HepG2 (cell line): ENCODE measurements at regions not wholly inside any gene's neighbourhood (a gene's known extent, or its start where the extent isn't known, plus 50 kb on each side); places are given as distances from the start of the nearest gene placed in this dataset.

Experiments
- ATAC-seq: fragments of 200-7000 bp; cut with Tn5 transposase; 3 replicates; pipeline ENCODE4 v1.9.1; 2020; ENCODE audit warnings: mild to moderate bottlenecking, moderate library complexity
- BruUV-seq: library from RNA; stranded (reverse); fragments of 400-500 nt; replicated peaks from 2 replicates; lab custom pipeline; 2021; lab: Mats Ljungman, UMichigan
- CTCF ChIA-PET: fragments of 300-600 bp; formaldehyde crosslinking; extraction: SDS; loops from one replicate; lab custom pipeline; 2021; ENCODE audit warnings: low total read pairs, inconsistent platforms, low intra/inter-chr PET ratio; lab: Yijun Ruan, JAX
- POLR2A ChIA-PET: fragments of 350-600 bp; sonication (Branson Sonifier 250); formaldehyde crosslinking; loops from one replicate; lab custom pipeline; 2020; ENCODE audit warnings: antibody characterized with exemption, inconsistent platforms; lab: Yijun Ruan, JAX
- DNase-seq: peaks from one replicate; pipeline ENCODE4 v3.0.0-alpha.2; 2015; ENCODE audit warnings: low spot score
- FAIRE-seq: peaks from 3 replicates; lab custom pipeline; 2011; peaks lifted over from hg19 to GRCh38; lab: Jason Lieb, UNC
- H2AFZ ChIP-seq: one replicate; pipeline ENCODE4 v1.6.1; 2011; ENCODE audit warnings: low read length, inconsistent platforms
- H3K27ac ChIP-seq: fragments of 300-600 bp; 3 replicates; pipeline ENCODE4 v1.8.0; 2011; ENCODE audit warnings: mixed run types, mild to moderate bottlenecking, mixed read lengths, low read length, inconsistent platforms; ENCODE audit not compliant: insufficient read depth; ENCODE audit errors: extremely low read length
- H3K27me3 ChIP-seq, 2 experiments: fragments of 200-600 bp in 1 of 2; 2 replicates in 1 of 2; 3 replicates in 1 of 2; pipeline versions ENCODE4 v1.6.0 to v1.8.0; 2011; ENCODE audit warnings: low read length in 2 of 2, mild to moderate bottlenecking in 2 of 2, moderate library complexity in 2 of 2, inconsistent platforms in 1 of 2; ENCODE audit not compliant: insufficient read depth in 2 of 2, control insufficient read depth in 1 of 2
- H3K36me3 ChIP-seq, 2 experiments: fragments of 200-600 bp in 1 of 2; replicated peaks in 1 of 2; 2 replicates in 1 of 2; 3 replicates in 1 of 2; pipeline versions ENCODE4 v1.5.1 to v1.8.0; 2011; ENCODE audit warnings: low read length in 2 of 2, inconsistent platforms in 1 of 2; ENCODE audit not compliant: insufficient read depth in 2 of 2, control insufficient read depth in 1 of 2
- H3K4me1 ChIP-seq: 2 replicates; pipeline ENCODE4 v1.5.1; 2012; ENCODE audit warnings: low read length, inconsistent platforms; ENCODE audit not compliant: insufficient read depth
- H3K4me2 ChIP-seq: 2 replicates; pipeline ENCODE4 v1.6.0; 2011; ENCODE audit warnings: low read depth, low read length, inconsistent platforms
- H3K4me3 ChIP-seq, 3 experiments: fragments of 200-600 bp in 1 of 3; sonication (generic), shearing (Covaris generic) in 1 of 3; replicated peaks in 1 of 3; 2 replicates each; pipeline ENCODE4 v1.5.1; 2011 to 2016; ENCODE audit warnings: low read length in 3 of 3, inconsistent platforms in 2 of 3, low read depth in 2 of 3, mild to moderate bottlenecking in 2 of 3, control low read depth in 1 of 3, mixed read lengths in 1 of 3; ENCODE audit not compliant: insufficient read depth in 1 of 3
- H3K79me2 ChIP-seq: one replicate; pipeline ENCODE4 v1.6.1; 2011; ENCODE audit warnings: low read length, inconsistent platforms; ENCODE audit not compliant: insufficient read depth
- H3K9ac ChIP-seq: 2 replicates; pipeline ENCODE4 v1.6.0; 2011; ENCODE audit warnings: mild to moderate bottlenecking, low read depth, low read length, inconsistent platforms; ENCODE audit not compliant: insufficient read depth
- H3K9me3 ChIP-seq: 2 replicates; pipeline ENCODE4 v1.5.1; 2012; ENCODE audit warnings: mild to moderate bottlenecking, low read length
- H4K20me1 ChIP-seq: 2 replicates; pipeline ENCODE4 v1.6.0; 2011; ENCODE audit warnings: inconsistent platforms, mild to moderate bottlenecking, low read length, moderate library complexity; ENCODE audit not compliant: insufficient read depth
- ATF7 ChIP-seq, 2 experiments: fragments of 450-650 bp in 1 of 2; sonication (generic) in 1 of 2; formaldehyde crosslinking in 1 of 2; IDR thresholded peaks; 2 replicates each; pipeline versions ENCODE4 v1.4.0 to v1.6.1; 2016 to 2020; ENCODE audit warnings: antibody characterized with exemption in 1 of 2, mild to moderate bottlenecking in 1 of 2, missing genetic modification reagents in 1 of 2
- FLYWCH1 ChIP-seq: sonication (generic); formaldehyde crosslinking; IDR thresholded peaks from 2 replicates; pipeline ENCODE4 v1.8.1; 2023; ENCODE audit warnings: mild to moderate bottlenecking, missing genetic modification reagents
- HNRNPH1 ChIP-seq: fragments of 200-400 bp; formaldehyde crosslinking; optimal IDR thresholded peaks from 2 replicates; pipeline ENCODE3; 2017; ENCODE audit warnings: mild to moderate bottlenecking, low read depth, low read length
- MIER3 ChIP-seq: IDR thresholded peaks from 2 replicates; pipeline ENCODE4 v1.6.1; 2016; ENCODE audit warnings: missing compliant biosample characterization, borderline replicate concordance
- POLR2AphosphoS2 ChIP-seq: IDR thresholded peaks from 2 replicates; pipeline ENCODE4 v1.6.1; 2011; ENCODE audit warnings: low read depth, low read length, improper control_type of control experiment
- REL ChIP-seq: sonication (generic); formaldehyde crosslinking; conservative IDR thresholded peaks from 2 replicates; pipeline ENCODE4 v1.8.0; 2022; ENCODE audit warnings: mild to moderate bottlenecking, missing genetic modification reagents, moderate library complexity
- RFX3 ChIP-seq: IDR thresholded peaks from 2 replicates; pipeline ENCODE4 v1.6.1; 2016; ENCODE audit warnings: missing biosample characterization, missing genetic modification reagents
- SMARCC2 ChIP-seq: fragments of 450-650 bp; IDR thresholded peaks from 2 replicates; pipeline ENCODE4 v1.6.1; 2017; ENCODE audit warnings: antibody characterized with exemption, mild to moderate bottlenecking
- SNRNP70 ChIP-seq: fragments of 200-400 bp; formaldehyde crosslinking; IDR thresholded peaks from 2 replicates; pipeline ENCODE4 v1.6.1; 2017; ENCODE audit warnings: mild to moderate bottlenecking, low read depth, low read length, moderate library complexity
- SOX13 ChIP-seq, 3 experiments: fragments of 450-650 bp in 1 of 3; sonication (generic) in 1 of 3; formaldehyde crosslinking in 1 of 3; IDR thresholded peaks in 2 of 3; conservative IDR thresholded peaks in 1 of 3; 2 replicates each; pipeline versions ENCODE4 v1.5.0 to v1.6.1; 2016 to 2020; ENCODE audit warnings: antibody characterized with exemption in 1 of 3, mild to moderate bottlenecking in 1 of 3, missing compliant biosample characterization in 1 of 3, missing genetic modification reagents in 1 of 3, moderate library complexity in 1 of 3
- SRF ChIP-seq: IDR thresholded peaks from 2 replicates; pipeline ENCODE4 v1.6.1; 2011; ENCODE audit warnings: mild to moderate bottlenecking, low read depth, low read length, moderate library complexity
- SRY ChIP-seq: sonication (generic); formaldehyde crosslinking; IDR thresholded peaks from 2 replicates; pipeline ENCODE4 v1.8.0; 2022; ENCODE audit warnings: mild to moderate bottlenecking, missing genetic modification reagents
- TMF1 ChIP-seq: sonication (generic); formaldehyde crosslinking; IDR thresholded peaks from 2 replicates; pipeline ENCODE4 v1.8.1; 2022; ENCODE audit warnings: low read depth, missing genetic modification reagents
- TRAFD1 ChIP-seq: sonication (generic); formaldehyde crosslinking; IDR thresholded peaks from 2 replicates; pipeline ENCODE4 v1.5.1; 2020; ENCODE audit warnings: missing genetic modification reagents, mild to moderate bottlenecking, borderline replicate concordance
- ZBTB10 ChIP-seq: sonication (generic); formaldehyde crosslinking; IDR thresholded peaks from 2 replicates; pipeline ENCODE4 v1.4.0; 2020; ENCODE audit warnings: missing genetic modification reagents, borderline replicate concordance
- ZBTB3 ChIP-seq: sonication (generic); formaldehyde crosslinking; IDR thresholded peaks from 2 replicates; pipeline ENCODE4 v1.4.0; 2020; ENCODE audit warnings: low read depth, mild to moderate bottlenecking, moderate library complexity, missing genetic modification reagents, borderline replicate concordance
- ZNF619 ChIP-seq: sonication (generic); formaldehyde crosslinking; IDR thresholded peaks from 2 replicates; pipeline ENCODE4 v1.4.0; 2020; ENCODE audit warnings: mild to moderate bottlenecking, missing genetic modification reagents
- ZNF678 ChIP-seq: sonication (generic); formaldehyde crosslinking; IDR thresholded peaks from 2 replicates; pipeline ENCODE4 v1.4.0; 2020; ENCODE audit warnings: mild to moderate bottlenecking, missing genetic modification reagents
- WGBS: methylation state at CpG from one replicate; pipeline ENCODE4 v1.1.6; 2017; ENCODE audit warnings: low lambda C conversion rate; 5-methylcytosine and 5-hydroxymethylcytosine counted together
- in situ Hi-C: cut with HindIII; loops from 2 replicates; pipeline ENCODE4 v1.10.0; 2017; ENCODE audit warnings: low pct_unique_long_range_greater_than_20kb; ENCODE audit not compliant: extremely low pct_ligation_motif_present
- intact Hi-C: fragments of 100-400 bp; cut with micrococcal nuclease; formaldehyde crosslinking; loops from one replicate; pipeline ENCODE4 v1.10.0; 2022; ENCODE audit not compliant: unreplicated experiment

- no peak for ATAC-seq
- CTCF ChIA-PET: no interaction called here
Measured at GRCh38 chr22:27419473-27419872, 382.1 kb downstream of the MN1 start.

GRCh38 chr22:27420195-27420816, 381.2 kb downstream of the MN1 start:
- Histone ChIP-seq H3K79me2 (no peaks in the 10 kb centered on the region), H3K9ac (no peak overlapping the region), H3K27me3 (no peaks in the 10 kb centered on the region; a peak in 1 of 5 replicates), H3K4me3 (no peak overlapping the region), H4K20me1 (no peaks in the 10 kb centered on the region), H3K4me1 (no peaks in the 10 kb centered on the region), H3K27ac (no peak overlapping the region), H3K4me2 (no peak overlapping the region), H2AFZ (no peak overlapping the region), H3K9me3 (no peaks in the 10 kb centered on the region), H3K36me3 (no peaks in the 10 kb centered on the region)
- no TSS peak for BruUV-seq
- 36% methylated on average over 5 of the region's 6 CpGs for WGBS
- in situ Hi-C loops: loop anchor here (25.0 kb wide), 1 partner anchor 592 kb away; no protein-coding TSS in a partner anchor
- DNase-seq (no peak), FAIRE-seq (no peak), ATAC-seq (no peak)
- POLR2A ChIA-PET: no interaction called here
- CTCF ChIA-PET: no interaction called here
- intact Hi-C loops: no loop called here
- TF ChIP-seq RFX3 (CRISPR knock-in tag) (no peak), TRAFD1 (CRISPR knock-in tag) (no peak), REL (no peak), SRF (no peak), FLYWCH1 (CRISPR knock-in tag) (no peak), POLR2AphosphoS2 (no peak), SNRNP70 (no peak), SMARCC2 (no peak), ZBTB10 (no peak), ZNF619 (CRISPR knock-in tag) (no peak), SOX13 (IDR thresholded peaks at IDR 0.05) (no peak), SOX13 (CRISPR knock-in tag; conservative IDR thresholded peaks at IDR 0.05 in 1 of 2, IDR thresholded peaks at IDR 0.05 in 1 of 2) (no peak), MIER3 (CRISPR knock-in tag) (no peak)

More at GRCh38 chr22:27419473-27419872, 382.1 kb downstream of the MN1 start:
- DNase-seq (no peak), FAIRE-seq (no peak)
- no peaks in the 10 kb centered on the region for H3K79me2 ChIP-seq
- H3K9ac ChIP-seq: no peak overlapping the region
- no peaks in the 10 kb centered on the region for H3K4me1 ChIP-seq
- in situ Hi-C loops (loop anchor here (25.0 kb wide), 1 partner anchor 593 kb away; no protein-coding TSS in a partner anchor), intact Hi-C loops (no loop called here)
- H3K4me2 ChIP-seq: no peak overlapping the region
- no peaks in the 10 kb centered on the region for H4K20me1 ChIP-seq
- TF ChIP-seq ZNF678 (no peak), TMF1 (CRISPR knock-in tag) (no peak), HNRNPH1 (no peak), SRY (CRISPR knock-in tag) (no peak), ZBTB3 (CRISPR knock-in tag) (no peak), ATF7 (IDR thresholded peaks at IDR 0.05) (peak; percentile 63), ATF7 (CRISPR knock-in tag; IDR thresholded peaks at IDR 0.05) (no peak)
- BruUV-seq: no TSS peak
- no peak overlapping the region for H2AFZ ChIP-seq
- POLR2A ChIA-PET: no interaction called here
- no peaks in the 10 kb centered on the region; a peak in 1 of 5 replicates for H3K27me3 ChIP-seq
- H3K9me3 ChIP-seq: no peaks in the 10 kb centered on the region
- 37% methylated on average over 7 of the region's 7 CpGs for WGBS
- H3K27ac ChIP-seq: no peak overlapping the region
- H3K36me3 ChIP-seq: no peaks in the 10 kb centered on the region
- H3K4me3 ChIP-seq: no peak overlapping the region
